ENCODE measurements at regions not wholly inside any gene's neighbourhood (a gene's known extent, or its start where the extent isn't known, plus 50 kb on each side); places are given as distances from the start of the nearest gene placed in this dataset.
A peak's percentile ranks its signal among the peaks of the same experiment; 100 is the strongest.

GRCh38 chr10:105714728-105715127, 1073.6 kb downstream of the SORCS3 start:
- 67 to 93% (median 85%) methylated on average over 3 of the region's 3 CpGs for WGBS, 5 donors

GRCh38 chr10:105707603-105708002, 1066.5 kb downstream of the SORCS3 start:
- no peaks in the 10 kb centered on the region for H3K36me3 ChIP-seq
- peaks cover 0 to 7% (median 3%) of the 10 kb centered on the region in 4 donors for H3K4me1 ChIP-seq
- TF ChIP-seq EP300 (IDR thresholded peaks at IDR 0.05) (no peak), POLR2A (IDR thresholded peaks at IDR 0.05) (no peak), POLR2AphosphoS5 (IDR thresholded peaks at IDR 0.05) (no peak)
- TF ChIP-seq, protein P1, sequence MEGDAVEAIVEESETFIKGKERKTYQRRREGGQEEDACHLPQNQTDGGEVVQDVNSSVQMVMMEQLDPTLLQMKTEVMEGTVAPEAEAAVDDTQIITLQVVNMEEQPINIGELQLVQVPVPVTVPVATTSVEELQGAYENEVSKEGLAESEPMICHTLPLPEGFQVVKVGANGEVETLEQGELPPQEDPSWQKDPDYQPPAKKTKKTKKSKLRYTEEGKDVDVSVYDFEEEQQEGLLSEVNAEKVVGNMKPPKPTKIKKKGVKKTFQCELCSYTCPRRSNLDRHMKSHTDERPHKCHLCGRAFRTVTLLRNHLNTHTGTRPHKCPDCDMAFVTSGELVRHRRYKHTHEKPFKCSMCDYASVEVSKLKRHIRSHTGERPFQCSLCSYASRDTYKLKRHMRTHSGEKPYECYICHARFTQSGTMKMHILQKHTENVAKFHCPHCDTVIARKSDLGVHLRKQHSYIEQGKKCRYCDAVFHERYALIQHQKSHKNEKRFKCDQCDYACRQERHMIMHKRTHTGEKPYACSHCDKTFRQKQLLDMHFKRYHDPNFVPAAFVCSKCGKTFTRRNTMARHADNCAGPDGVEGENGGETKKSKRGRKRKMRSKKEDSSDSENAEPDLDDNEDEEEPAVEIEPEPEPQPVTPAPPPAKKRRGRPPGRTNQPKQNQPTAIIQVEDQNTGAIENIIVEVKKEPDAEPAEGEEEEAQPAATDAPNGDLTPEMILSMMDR (IDR thresholded peaks at IDR 0.05), result no peak
- H3K9me3 ChIP-seq, result peaks cover 0 to 10% (median 5%) of the 10 kb centered on the region in 4 donors
- WGBS, 5 donors, result 74 to 90% (median 80%) methylated on average over 2 of the region's 2 CpGs
- no peak for DNase-seq
- no peaks in the 10 kb centered on the region for H3K27me3 ChIP-seq
- H3K4me3 ChIP-seq, result no peak overlapping the region
- H3K27ac ChIP-seq, result no peak overlapping the region
- intact Hi-C loops (cut with DNase I; ENCODE audit: low total_unique reads), result no loop called here

More at GRCh38 chr10:105714728-105715127, 1073.6 kb downstream of the SORCS3 start:
- Histone ChIP-seq H3K4me1 (no peaks in the 10 kb centered on the region), H3K36me3 (no peaks in the 10 kb centered on the region), H3K4me3 (no peak overlapping the region), H3K9me3 (peaks cover 0 to 5% (median 2%) of the 10 kb centered on the region in 4 donors), H3K27ac (no peak overlapping the region), H3K27me3 (no peaks in the 10 kb centered on the region)
- no peak for DNase-seq
- intact Hi-C loops (cut with DNase I; ENCODE audit: low total_unique reads), result no loop called here
- TF ChIP-seq, protein P1 (IDR thresholded peaks at IDR 0.05), result no peak
- no peak for TF ChIP-seq EP300 (IDR thresholded peaks at IDR 0.05)
- TF ChIP-seq POLR2AphosphoS5 (IDR thresholded peaks at IDR 0.05), result no peak
- TF ChIP-seq POLR2A (IDR thresholded peaks at IDR 0.05), result no peak

DNA sequence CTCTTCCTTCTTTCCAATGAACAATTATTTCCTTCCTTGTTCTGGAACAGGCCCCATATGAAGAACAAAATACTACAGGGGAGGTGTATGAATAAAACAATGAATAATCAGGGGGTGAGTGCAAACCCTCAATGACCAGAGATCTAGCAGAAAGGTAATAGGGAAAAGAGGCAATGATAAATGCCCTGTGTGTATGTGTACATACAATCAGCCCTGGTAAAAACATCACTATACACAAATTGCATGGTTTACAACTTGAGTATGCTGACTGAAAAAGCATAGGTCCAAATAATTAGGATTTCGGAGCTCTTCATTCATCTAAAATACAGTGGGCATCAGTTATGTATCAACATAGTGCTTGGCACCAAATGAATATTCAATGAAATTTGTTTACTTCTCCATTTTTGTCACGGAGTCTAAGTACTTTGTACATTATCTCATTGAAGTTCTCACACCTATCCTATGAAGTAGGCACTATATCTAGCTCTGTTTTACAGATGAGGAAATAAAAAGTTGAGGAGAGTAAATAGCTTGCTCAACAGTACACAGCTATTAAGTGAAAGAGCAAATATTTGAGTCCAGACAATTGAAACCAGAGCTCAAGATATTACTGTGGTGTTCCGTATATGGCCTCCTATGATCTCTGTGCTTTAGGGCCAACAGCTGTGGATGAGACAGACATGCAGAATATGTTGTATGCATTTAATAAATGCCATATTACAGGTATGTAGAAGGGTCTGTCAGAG, 1065.4 kb downstream of the SORCS3 start:
- H3K27me3 ChIP-seq, result no peaks in the 10 kb centered on the region
- 39 to 57% (median 48%) methylated on average over 3 of the region's 3 CpGs for WGBS, 5 donors
- H3K9me3 ChIP-seq, result peaks cover 0 to 10% (median 5%) of the 10 kb centered on the region in 4 donors
- peak in 1 of 2 donors; percentile 41 for DNase-seq
- TF ChIP-seq, protein P1 (IDR thresholded peaks at IDR 0.05), result no peak
- peak in 1 of 3 donors; percentile 32 for TF ChIP-seq POLR2AphosphoS5 (IDR thresholded peaks at IDR 0.05)
- peak overlapping the region in 2 of 5 donors; percentile 13 to 48 for H3K27ac ChIP-seq
- H3K4me3 ChIP-seq, result no peak overlapping the region
- intact Hi-C loops (cut with DNase I; ENCODE audit: low total_unique reads), result no loop called here
- H3K4me1 ChIP-seq, result peaks cover 0 to 7% (median 3%) of the 10 kb centered on the region in 4 donors
- H3K36me3 ChIP-seq, result no peaks in the 10 kb centered on the region

- H3K27ac ChIP-seq, result no peak overlapping the region
- no peaks in the 10 kb centered on the region for H3K9me3 ChIP-seq
- WGBS, 5 donors, result 58 to 87% (median 81%) methylated on average over 4 of the region's 4 CpGs
- H3K4me3 ChIP-seq, result no peak overlapping the region
- H3K36me3 ChIP-seq, result no peaks in the 10 kb centered on the region
- no peak for DNase-seq
- no peaks in the 10 kb centered on the region for H3K27me3 ChIP-seq
- TF ChIP-seq POLR2AphosphoS5 (IDR thresholded peaks at IDR 0.05), result no peak
- TF ChIP-seq POLR2A (IDR thresholded peaks at IDR 0.05), result no peak
- TF ChIP-seq, protein P1 (IDR thresholded peaks at IDR 0.05), result no peak
- TF ChIP-seq EP300 (IDR thresholded peaks at IDR 0.05), result no peak
- intact Hi-C loops (cut with DNase I; ENCODE audit: low total_unique reads), result no loop called here
- peaks cover 0 to 10% (median 4%) of the 10 kb centered on the region in 4 donors for H3K4me1 ChIP-seq
Observed at GRCh38 chr10:105702211-105702610, 1061.1 kb downstream of the SORCS3 start.
